ENCODE measurements at regions not wholly inside any gene's neighbourhood (a gene's known extent, or its start where the extent isn't known, plus 50 kb on each side); places are given as distances from the start of the nearest gene placed in this dataset.

DNA sequence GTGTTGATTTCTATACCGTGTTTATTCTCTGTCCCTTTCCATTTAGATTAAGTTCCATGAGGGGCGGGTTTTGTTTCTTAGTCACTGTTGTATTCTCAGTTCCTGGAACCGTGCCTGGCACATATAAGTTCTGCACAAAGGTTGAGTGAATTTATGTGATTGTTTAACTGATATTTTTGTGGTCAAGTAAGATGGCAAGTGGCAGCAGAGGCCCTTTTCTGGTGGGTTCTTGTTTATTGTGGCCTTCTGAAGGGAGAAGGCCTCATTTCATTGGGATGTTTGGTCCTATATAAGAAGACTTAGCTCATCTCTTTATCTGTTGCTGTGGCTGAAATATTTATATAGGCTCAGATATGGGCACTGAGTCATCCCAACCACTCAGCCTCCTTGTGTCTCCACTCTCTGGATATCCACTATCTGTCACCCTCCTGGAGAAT, 262.5 kb downstream of the PSAT1 start:
- no peak for ATAC-seq
- DNase-seq (ENCODE audit: low spot score), result no peak

DNA sequence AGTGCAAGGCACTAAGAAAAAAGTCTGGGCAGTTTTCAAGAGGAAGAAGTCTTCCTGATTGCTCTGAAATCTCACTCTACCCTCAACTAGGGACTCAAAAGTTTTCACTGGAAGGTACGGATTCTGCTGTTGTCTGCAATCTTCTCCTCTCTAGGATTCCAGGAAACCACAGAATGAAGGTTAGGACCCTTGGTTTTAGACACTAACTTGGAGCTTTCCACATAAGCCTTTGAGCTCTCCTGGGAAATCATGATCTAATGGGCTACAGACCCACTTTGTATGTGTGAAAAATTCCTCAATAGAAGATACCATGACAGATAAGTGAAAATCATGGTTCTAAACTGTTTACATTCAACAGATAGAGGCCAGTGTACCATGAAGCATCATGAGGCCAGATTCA, 265.1 kb downstream of the PSAT1 start:
- ATAC-seq (no peak), DNase-seq (ENCODE audit: low spot score) (no peak)

GRCh38 chr9:78563269-78563668, 266.3 kb downstream of the PSAT1 start:
- DNase-seq (ENCODE audit: low spot score) (no peak), ATAC-seq (no peak)

DNA sequence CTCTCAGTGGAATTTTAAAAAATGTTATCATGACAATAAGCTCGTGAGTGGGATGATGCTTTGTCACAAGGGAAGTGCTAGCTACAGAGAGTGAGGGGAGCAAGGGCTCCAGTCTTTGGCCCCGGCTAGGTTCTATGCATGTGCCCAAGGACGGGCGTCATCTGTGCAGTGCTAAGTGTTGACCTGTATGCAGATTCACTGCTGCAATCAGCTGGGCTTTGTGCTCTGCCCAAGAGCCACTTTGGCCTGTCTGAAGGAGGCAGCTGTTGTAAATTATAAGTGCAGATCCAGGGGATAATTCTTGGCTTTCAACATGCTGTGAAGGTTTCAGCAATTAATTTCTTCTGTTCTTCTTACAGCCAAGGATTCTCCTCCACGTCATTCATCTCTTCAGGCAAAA, 268.6 kb downstream of the PSAT1 start:
- DNase-seq (ENCODE audit: low spot score) (no peak), ATAC-seq (no peak)

DNA sequence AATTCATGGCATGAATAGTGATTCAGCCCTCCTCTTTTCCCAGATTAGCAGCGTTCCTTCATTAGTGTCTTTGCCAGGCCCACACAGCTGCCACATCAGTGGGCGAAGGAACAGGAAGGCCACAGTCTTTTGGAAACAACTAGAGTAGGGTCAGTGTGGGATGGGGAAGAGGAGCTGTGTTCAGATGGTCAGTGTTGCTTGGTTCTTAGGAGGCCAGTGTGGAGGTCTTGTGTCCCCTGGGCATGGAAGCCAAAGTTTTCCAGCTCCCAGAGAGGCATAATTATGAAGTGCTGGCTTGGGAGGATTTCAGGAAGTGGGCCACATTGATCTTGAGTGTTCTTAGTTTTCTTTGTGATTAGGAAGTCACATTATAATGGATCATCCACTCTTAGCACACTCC, 269.6 kb downstream of the PSAT1 start:
- DNase-seq (ENCODE audit: low spot score) (no peak), ATAC-seq (no peak)

- ATAC-seq (no peak), DNase-seq (ENCODE audit: low spot score) (no peak)
Observed at GRCh38 chr9:78566948-78567675, 270.2 kb downstream of the PSAT1 start.

GRCh38 chr9:78567693-78568092, 270.8 kb downstream of the PSAT1 start:
- no peak for DNase-seq (ENCODE audit: low spot score)
- no peak for ATAC-seq

DNA sequence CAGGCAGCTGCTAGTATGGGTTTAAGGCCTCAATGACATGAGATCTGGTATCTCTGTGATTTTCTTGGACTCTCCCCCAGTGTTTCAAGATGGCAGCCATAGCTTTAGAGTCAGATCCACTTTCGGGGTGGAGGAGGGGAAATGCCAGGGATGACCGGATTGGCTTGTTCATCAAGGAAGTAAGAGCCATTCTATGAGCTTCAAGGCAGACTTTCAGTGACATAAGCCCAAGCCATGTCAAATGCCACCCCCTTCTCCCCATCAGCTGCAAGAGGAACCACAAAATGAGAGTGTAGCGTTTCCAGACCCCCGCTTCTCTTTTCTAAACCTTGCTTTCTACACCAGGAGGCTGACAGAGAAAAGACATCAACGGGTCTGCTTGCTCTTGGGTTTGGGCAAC, 271.8 kb downstream of the PSAT1 start:
- ATAC-seq (no peak), DNase-seq (ENCODE audit: low spot score) (no peak)

DNA sequence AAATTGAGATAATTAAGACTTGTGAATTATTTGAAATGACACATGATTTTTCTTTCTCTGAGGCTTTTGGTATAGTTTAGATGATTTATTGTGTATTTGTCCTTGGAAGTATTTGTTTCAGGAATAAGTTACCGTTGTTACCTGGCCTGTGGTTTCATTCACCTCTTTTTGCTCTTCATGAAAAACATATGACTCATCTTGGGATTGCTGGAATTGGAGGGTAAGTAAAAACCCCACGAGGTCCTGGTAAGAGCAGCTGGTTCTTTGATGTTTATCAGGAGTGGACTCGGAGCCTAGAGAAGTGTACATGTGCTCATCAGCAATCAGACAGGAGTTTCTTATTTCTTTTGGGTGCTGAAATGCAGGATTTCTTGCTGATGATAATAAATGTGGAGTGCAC, 275.3 kb downstream of the PSAT1 start:
- no peak for ATAC-seq

GRCh38 chr9:78573205-78573604, 276.3 kb downstream of the PSAT1 start:
- no peak for ATAC-seq
- no peak for DNase-seq (ENCODE audit: low spot score)

More for the DNA sequence above, 275.3 kb downstream of the PSAT1 start:
- no peak for DNase-seq (ENCODE audit: low spot score)

DNA sequence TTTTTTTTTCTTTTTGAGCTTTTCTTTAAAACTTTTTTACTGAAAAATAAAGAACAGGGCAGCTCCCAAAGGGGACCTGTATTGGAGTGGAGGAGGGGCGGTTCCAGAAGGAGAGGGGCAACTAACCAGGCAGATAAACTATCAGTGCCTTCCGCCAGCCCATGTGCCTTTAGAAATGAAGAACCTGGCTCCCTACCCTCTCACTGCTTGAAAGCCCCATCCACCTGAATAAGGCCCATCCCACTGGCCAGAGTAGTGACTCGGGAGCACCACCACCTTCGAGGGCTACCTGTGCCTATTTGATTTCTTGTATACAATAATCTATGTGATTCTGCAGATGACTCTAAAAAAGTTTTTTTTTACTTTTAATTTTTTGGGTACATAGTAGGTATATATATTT, 276.7 kb downstream of the PSAT1 start:
- ATAC-seq (no peak), DNase-seq (ENCODE audit: low spot score) (no peak)

DNA sequence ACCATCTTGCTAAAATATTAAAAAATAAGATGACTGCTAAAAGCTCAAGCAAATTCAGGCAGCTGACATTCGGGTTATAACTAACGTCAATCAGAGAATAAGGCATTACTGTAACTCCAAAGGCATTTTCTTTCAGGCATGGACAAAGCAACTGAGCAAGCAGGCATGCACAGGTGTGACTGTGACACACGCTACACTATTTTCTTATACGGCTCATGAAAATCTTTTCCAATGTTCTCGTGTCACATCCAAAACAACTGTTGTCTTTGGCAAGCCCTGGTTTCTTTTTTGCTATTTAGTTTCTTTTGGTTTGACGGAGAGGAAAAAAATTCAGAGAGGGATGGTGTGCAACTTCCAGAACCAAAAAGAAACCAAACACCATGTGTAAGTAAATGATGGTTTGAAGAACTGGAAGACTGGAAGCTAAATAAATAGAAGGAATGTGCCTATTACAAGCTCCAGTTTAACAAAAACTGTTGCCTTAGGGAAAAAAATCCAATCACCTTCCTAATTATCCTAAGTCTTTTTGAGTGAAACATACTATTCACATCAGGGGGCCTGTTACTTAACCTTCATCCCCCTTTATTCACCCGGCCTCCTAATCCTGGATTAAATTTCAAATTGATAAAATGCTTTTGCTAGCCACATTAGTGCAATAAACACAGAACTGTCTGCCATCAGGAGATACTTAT, 277.6 kb downstream of the PSAT1 start:
- ATAC-seq, result no peak
- no peak for DNase-seq (ENCODE audit: low spot score)

DNA sequence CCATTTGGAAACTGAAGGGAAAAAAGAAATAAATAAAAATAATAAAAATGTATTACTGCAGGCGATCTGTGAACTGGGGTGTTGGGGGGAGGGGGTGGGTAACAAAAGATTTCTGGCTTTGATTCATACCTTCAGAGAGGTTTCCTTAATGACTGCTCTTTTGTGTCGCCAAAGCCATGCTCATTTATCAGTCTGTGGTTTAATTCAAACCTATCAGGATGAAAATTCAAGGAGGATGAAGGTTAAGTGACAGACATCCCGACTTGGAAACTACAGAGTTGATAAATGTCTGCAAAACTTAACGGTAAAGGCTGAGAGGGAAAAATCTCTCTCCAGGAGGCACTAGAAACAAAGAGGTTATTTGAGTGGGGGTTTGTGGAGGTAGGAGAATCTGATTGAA, 278.2 kb downstream of the PSAT1 start:
- no peak for ATAC-seq
- no peak for DNase-seq (ENCODE audit: low spot score)

DNA sequence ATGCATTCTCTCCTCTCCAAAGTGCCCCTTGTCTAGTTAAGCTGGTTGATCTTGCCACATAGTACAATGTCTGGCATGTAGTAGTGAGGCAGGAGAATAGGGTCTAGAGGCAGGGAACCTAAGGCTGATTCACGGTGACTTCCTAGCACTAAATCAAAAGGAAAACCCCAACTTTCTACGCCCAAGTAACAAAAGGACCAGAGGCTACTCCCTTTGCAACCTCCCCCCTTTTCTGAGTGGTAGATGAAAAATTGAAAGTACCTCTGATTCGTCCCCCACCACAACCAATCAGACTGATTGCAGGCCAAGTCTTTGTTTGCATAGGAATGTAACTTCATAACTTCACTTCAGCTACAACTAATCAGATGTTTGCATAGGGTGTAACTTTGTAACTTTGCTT, 278.8 kb downstream of the PSAT1 start:
- DNase-seq (ENCODE audit: low spot score) (no peak), ATAC-seq (no peak)

- no peak for ATAC-seq
- DNase-seq (ENCODE audit: low spot score), result no peak
Observed at GRCh38 chr9:78577156-78577906, 280.4 kb downstream of the PSAT1 start.

- ATAC-seq (no peak), DNase-seq (ENCODE audit: low spot score) (no peak)
Observed at GRCh38 chr9:78578072-78578471, 281.1 kb downstream of the PSAT1 start.

DNA sequence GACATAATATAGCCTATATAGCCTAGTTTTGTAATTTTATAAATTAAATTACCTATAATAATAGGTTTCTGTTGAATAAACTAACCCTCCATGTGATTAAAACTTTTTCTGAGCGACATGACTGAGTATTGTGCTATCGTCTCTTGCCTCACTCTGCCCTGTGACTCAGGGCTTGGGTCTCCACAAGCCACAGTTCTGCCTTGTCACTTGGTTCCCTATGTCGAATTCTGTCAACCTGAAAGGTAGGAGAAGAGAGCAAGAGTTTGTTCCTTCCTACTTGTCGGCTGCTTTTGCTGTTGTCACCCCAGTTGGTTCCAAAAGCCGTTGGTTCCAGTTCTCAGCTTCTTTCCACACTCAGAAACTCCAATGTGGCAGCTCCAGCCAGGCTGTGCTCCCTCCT, 285.9 kb downstream of the PSAT1 start:
- ATAC-seq (no peak), DNase-seq (ENCODE audit: low spot score) (no peak)

- ATAC-seq (no peak), DNase-seq (ENCODE audit: low spot score) (no peak)
Observed at GRCh38 chr9:78584589-78584988, 287.7 kb downstream of the PSAT1 start.

- no peak for DNase-seq (ENCODE audit: low spot score)
- no peak for ATAC-seq
Observed at GRCh38 chr9:78585909-78586308, 289.0 kb downstream of the PSAT1 start.

- DNase-seq (ENCODE audit: low spot score) (no peak), ATAC-seq (no peak)
Observed at GRCh38 chr9:78590068-78590467, 293.1 kb downstream of the PSAT1 start.

GRCh38 chr9:78592811-78593210, 295.9 kb downstream of the PSAT1 start:
- ATAC-seq, result no peak

More at GRCh38 chr9:78592811-78593210, 295.9 kb downstream of the PSAT1 start:
- no peak for DNase-seq (ENCODE audit: low spot score)
